Stromal cell of bone marrow (primary cell): ENCODE measurements at regions not wholly inside any gene's neighbourhood (a gene's known extent, or its start where the extent isn't known, plus 50 kb on each side); places are given as distances from the start of the nearest gene placed in this dataset.

Experiments
- DNase-seq: peaks from one replicate; pipeline ENCODE4 v3.0.0-alpha.2; 2012; ENCODE audit warnings: low read depth

DNA sequence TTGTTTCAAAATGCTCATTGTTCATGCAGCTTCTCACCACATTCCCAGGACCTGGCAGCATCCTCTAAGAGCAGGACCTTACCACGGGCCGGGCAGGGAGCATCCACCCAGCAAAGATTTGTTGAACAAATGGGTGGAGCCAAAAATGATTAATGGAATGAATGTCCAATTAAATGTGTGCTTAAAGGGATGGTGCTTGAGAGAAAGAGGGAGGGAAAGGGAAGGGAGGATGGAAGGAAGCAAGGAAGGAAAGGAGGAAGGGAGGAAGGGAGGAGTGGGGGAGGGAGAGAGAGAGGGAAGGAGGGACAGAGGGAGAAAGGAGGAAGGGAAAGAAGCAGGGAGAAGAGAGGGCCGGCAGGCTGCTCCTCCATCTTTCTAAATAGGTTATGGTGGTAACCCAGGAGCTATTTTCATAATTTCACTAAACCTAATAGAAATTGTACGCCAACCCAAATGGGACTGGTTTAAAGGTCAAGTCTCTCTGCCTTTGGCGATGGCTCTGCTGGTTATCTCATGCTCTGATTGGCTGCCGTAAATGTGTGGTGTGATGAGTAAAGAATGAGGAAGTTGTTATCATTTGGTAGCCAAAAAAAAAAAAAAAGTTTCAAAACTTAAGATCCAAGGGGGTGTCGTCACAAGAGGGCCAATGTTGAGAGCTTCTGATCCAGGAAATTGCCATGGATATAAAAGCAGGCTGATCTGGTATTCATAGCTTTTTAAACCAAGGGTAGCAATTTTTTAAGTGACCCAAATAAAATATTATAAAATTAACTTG, 126.7 kb upstream of the FOXF1 start:
- no peak for DNase-seq

DNA sequence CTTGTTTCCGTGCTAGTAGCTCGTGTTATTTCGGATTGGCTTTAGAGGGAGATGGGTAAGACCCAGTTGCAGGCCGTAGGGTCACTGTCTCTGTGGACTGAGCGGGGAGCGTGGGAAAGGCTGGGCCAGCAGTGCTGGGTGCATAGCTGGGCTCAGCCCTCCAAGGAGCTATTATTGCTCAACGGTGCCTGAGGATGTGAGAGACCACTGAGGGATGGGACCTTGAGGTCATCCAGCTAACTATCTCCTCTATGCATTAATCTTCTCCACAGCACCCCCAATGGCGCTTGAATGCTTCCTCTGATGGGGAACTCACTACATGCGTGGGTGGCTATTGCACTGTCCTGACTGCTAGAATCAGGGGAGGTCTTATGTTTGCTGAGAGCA, 126.1 kb upstream of the FOXF1 start:
- DNase-seq: no peak

GRCh38 chr16:86384980-86385379, 125.3 kb upstream of the FOXF1 start:
- no peak for DNase-seq

- no peak for DNase-seq
Measured at GRCh38 chr16:86387468-86388440, 122.6 kb upstream of the FOXF1 start.

DNA sequence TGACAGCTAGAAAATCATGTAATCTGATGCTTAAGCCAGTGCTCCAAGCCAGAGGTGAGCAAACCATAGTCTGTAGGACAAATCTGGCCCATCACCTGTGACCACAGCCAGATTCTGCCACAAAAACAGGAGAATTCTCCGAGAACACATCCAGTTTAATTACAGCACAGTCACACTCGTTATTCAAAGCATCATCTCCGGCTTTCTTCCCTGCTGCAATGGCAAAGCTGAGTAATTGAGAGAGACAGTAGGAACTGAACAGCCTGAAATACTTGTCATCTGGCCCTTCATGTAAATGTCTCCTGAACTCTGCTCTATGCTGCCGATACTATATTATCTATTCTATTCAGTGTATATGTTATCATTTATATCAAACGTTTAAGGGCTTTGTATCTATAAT, 121.4 kb upstream of the FOXF1 start:
- DNase-seq: no peak

DNA sequence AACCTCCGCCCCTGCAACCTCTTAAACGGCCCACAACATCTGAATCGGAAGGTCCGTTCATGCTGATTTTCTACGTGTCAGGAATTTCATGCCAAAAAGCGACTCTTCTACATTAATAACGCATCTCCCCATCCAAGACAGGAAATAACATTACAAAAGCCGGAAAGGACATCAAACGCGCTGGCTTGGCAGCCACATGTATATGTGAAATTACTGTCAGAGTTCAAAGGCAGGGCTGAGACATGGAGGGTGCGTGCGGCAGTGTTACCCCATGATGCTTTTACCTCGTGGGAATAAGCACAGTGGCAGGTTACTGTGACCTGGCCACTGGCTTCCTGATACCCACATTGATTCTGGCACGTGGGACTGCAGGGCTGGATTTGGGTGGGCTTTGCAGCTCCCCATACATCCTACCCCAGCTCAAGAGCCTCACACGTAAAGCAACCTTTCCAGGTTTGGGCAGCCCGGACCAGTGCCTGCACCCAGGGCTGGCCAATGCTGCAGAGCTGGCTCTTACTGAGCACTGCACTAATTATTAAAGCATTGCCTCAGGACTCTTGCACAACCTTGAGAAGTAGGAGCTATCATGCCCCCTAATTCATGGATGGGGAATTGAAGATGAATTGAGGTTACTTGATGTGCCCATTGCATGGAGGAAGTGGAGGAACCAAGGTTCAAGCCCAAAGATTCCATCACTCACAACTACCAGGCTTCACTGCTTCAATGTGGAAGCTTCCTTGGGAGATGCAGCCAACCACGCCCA, 120.6 kb upstream of the FOXF1 start:
- DNase-seq: no peak

- no peak for DNase-seq
Measured at GRCh38 chr16:86390335-86390734, 120.0 kb upstream of the FOXF1 start.

DNA sequence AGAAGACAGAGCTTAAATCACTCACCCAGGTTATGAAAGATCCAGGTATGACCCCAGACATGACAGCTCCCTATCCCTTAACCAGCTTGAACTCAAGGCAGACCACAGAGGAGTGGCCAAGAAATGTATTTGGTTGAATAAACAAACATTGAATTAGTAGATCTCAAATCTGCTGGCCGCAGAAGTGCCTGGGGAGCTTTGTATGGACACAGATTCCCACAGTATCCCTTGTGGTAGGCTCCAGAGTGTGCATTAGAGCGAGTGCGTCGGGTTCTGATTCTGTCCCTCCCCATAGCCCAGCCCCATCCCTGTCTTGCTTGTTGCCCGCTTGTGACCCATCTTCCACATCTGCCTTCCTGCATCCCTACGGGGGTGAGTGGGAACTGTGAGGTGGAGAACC, 118.8 kb upstream of the FOXF1 start:
- DNase-seq: no peak

- no peak for DNase-seq
Measured at GRCh38 chr16:86391984-86392383, 118.3 kb upstream of the FOXF1 start.

GRCh38 chr16:86392436-86393152, 117.7 kb upstream of the FOXF1 start:
- no peak for DNase-seq

- no peak for DNase-seq
Measured at GRCh38 chr16:86393907-86394626, 116.3 kb upstream of the FOXF1 start.

GRCh38 chr16:86395477-86395876, 114.8 kb upstream of the FOXF1 start:
- DNase-seq: no peak

GRCh38 chr16:86396422-86396821, 113.9 kb upstream of the FOXF1 start:
- DNase-seq: no peak

GRCh38 chr16:86396901-86397311, 113.4 kb upstream of the FOXF1 start:
- no peak for DNase-seq

- no peak for DNase-seq
Measured at GRCh38 chr16:86398201-86398600, 112.1 kb upstream of the FOXF1 start.

DNA sequence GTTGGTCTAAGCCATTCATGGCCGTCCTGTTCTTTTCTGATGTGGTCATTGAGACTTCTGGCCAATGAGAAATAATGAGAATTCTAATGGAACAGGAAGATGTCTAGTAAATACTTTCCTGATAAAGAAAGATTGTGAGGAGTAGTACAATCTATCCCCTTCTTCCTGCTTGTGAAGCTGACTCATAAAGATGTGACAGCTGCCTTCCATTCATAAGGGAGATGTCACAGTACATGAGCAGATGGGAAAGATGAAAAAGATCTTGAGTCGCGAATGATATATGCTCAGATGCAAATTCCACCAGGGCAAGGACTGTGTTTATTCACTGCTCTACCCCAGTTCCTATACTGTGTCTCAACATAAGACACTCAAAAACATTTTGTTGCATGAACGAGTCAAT, 111.7 kb upstream of the FOXF1 start:
- no peak for DNase-seq

GRCh38 chr16:86401126-86401525, 109.2 kb upstream of the FOXF1 start:
- no peak for DNase-seq

DNA sequence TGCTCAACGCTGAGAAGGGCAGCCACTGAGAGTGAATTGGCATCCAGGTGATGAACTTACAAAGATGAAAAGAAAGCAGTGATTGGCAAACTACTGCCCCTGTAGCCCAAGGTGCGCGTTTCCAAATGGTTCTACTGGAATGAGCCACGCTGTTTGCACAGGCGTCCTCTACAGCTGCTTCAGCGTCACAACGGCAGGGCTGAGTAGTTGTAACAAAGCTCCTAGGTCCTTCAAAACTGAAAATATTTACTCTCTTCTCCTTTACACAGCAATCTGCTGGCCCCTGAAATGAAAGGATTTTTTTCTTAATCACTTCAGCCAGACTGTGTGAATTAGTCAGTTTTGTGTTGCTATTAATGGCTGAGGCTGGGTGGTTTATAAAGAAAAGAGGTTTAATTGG, 107.2 kb upstream of the FOXF1 start:
- DNase-seq: no peak

- no peak for DNase-seq
Measured at GRCh38 chr16:86403541-86404163, 106.7 kb upstream of the FOXF1 start.

- no peak for DNase-seq
Measured at GRCh38 chr16:86404678-86405077, 105.6 kb upstream of the FOXF1 start.

- no peak for DNase-seq
Measured at GRCh38 chr16:86405319-86405718, 105.0 kb upstream of the FOXF1 start.
